OCI-LY3 (cell line): ENCODE measurements at regions not wholly inside any gene's neighbourhood (a gene's known extent, or its start where the extent isn't known, plus 50 kb on each side); places are given as distances from the start of the nearest gene placed in this dataset.

ENCODE experiments used
- H2AFZ ChIP-seq: fragments of 200-600, 300-600 bp; shearing (Covaris generic); 2 replicates; pipeline ENCODE4 v1.6.0; 2014; ENCODE audit warnings: antibody characterized with exemption, low read depth, low read length
- H3K27ac ChIP-seq: fragments of 200-600, 300-600 bp; sonication (generic); 2 replicates; pipeline ENCODE4 v1.5.1; 2014; ENCODE audit warnings: mild to moderate bottlenecking, low read length, moderate library complexity, mixed read lengths
- H3K27me3 ChIP-seq: fragments of 200-600, 300-600 bp; sonication (generic); 2 replicates; pipeline ENCODE4 v1.6.1; 2014; ENCODE audit warnings: low read depth, low read length, mixed read lengths
- H3K36me3 ChIP-seq: fragments of 200-600, 300-600 bp; sonication (generic); replicated peaks from 2 replicates; pipeline ENCODE3; 2014; ENCODE audit warnings: low read depth, low read length, mixed read lengths
- H3K4me1 ChIP-seq: fragments of 300-600, 200-600 bp; sonication (generic); 2 replicates; pipeline ENCODE4 v1.6.1; 2014; ENCODE audit warnings: low read length, mixed read lengths
- H3K4me2 ChIP-seq: fragments of 200-600, 300-600 bp; sonication (generic); 2 replicates; pipeline ENCODE4 v1.6.1; 2014; ENCODE audit warnings: low read length, mixed read lengths
- H3K4me3 ChIP-seq: fragments of 300-600, 200-600 bp; sonication (generic); 2 replicates; pipeline ENCODE4 v1.5.1; 2014; ENCODE audit warnings: antibody characterized with exemption, mild to moderate bottlenecking, low read length, moderate library complexity
- H3K79me2 ChIP-seq: fragments of 300-600, 200-600 bp; shearing (Covaris generic); 2 replicates; pipeline ENCODE4 v1.6.1; 2014; ENCODE audit warnings: mild to moderate bottlenecking, low read length, mixed read lengths
- H3K9ac ChIP-seq: fragments of 300-600, 200-600 bp; shearing (Covaris generic); 2 replicates; pipeline ENCODE4 v1.6.0; 2014; ENCODE audit warnings: mild to moderate bottlenecking, low read length, moderate library complexity
- H3K9me3 ChIP-seq: fragments of 200-600, 300-600 bp; shearing (Covaris generic); 2 replicates; pipeline ENCODE4 v1.6.1; 2014; ENCODE audit warnings: low read length, mixed read lengths; ENCODE audit not compliant: insufficient read depth
- H4K20me1 ChIP-seq: fragments of 200-600, 300-600 bp; sonication (generic); 2 replicates; pipeline ENCODE4 v1.6.1; 2016; ENCODE audit warnings: low read length, mixed read lengths; ENCODE audit not compliant: insufficient read depth
- EZH2phosphoT487 ChIP-seq: fragments of 200-600 bp; shearing (Covaris generic); IDR thresholded peaks from 2 replicates; pipeline ENCODE4 v1.6.1; 2018; ENCODE audit warnings: antibody characterized with exemption, mixed run types, low read depth
- TF ChIP-seq, protein P1 (sequence below): fragments of 200-600, 300-600 bp; sonication (generic); IDR thresholded peaks from 2 replicates; pipeline ENCODE4 v1.5.1; 2014; ENCODE audit warnings: antibody characterized with exemption, low read length, low read depth

DNA sequence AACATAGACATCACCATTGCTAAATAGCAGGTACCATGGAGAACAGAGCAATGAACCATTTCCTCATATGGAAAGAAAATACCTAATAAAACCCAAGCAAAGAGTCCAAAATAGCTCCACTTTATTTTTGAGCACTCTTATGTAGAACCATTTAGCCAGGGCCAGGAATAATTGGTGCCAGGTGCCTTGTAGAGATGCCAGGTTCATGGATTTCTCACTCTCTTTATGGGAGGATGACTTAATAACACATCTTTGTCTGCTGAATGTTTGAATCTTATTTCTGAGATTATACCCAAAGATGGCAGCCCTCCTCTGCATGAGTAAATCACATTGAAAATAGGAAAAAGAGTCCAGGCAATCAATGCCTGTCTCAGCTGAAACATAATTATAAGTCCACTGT, 212.3 kb upstream of the SFRP2 start:
- Histone ChIP-seq H3K36me3 (no peaks in the 10 kb centered on the region), H3K9ac (no peak overlapping the region), H3K4me1 (no peaks in the 10 kb centered on the region), H3K9me3 (no peaks in the 10 kb centered on the region), H3K79me2 (no peaks in the 10 kb centered on the region), H2AFZ (no peak overlapping the region), H3K4me3 (no peak overlapping the region), H4K20me1 (no peaks in the 10 kb centered on the region), H3K4me2 (no peak overlapping the region), H3K27me3 (no peaks in the 10 kb centered on the region), H3K27ac (no peak overlapping the region)
- TF ChIP-seq, protein P1, sequence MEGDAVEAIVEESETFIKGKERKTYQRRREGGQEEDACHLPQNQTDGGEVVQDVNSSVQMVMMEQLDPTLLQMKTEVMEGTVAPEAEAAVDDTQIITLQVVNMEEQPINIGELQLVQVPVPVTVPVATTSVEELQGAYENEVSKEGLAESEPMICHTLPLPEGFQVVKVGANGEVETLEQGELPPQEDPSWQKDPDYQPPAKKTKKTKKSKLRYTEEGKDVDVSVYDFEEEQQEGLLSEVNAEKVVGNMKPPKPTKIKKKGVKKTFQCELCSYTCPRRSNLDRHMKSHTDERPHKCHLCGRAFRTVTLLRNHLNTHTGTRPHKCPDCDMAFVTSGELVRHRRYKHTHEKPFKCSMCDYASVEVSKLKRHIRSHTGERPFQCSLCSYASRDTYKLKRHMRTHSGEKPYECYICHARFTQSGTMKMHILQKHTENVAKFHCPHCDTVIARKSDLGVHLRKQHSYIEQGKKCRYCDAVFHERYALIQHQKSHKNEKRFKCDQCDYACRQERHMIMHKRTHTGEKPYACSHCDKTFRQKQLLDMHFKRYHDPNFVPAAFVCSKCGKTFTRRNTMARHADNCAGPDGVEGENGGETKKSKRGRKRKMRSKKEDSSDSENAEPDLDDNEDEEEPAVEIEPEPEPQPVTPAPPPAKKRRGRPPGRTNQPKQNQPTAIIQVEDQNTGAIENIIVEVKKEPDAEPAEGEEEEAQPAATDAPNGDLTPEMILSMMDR, result no peak
- TF ChIP-seq EZH2phosphoT487, result no peak

DNA sequence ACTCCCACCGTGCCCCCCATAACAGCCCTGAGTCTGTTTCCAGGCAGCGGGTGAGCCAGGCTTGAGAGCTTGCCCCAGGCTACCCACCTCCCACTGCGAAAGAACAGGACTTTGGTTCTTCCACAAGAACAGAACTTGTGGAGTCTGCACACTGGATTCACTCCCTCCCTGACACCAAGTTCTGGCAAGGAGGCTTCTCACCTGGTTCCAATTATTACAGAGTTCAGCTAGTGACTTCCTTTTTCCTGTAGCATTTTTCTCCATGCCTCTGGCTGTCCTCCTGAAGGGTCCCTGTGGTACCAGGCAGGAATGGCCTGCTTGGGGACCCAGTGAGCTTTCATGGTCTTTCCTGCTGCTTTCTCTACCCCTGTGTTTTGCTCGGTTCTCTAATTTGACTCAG, 208.6 kb upstream of the SFRP2 start:
- Histone ChIP-seq H3K9me3 (no peaks in the 10 kb centered on the region), H2AFZ (no peak overlapping the region), H3K4me1 (no peaks in the 10 kb centered on the region), H3K36me3 (no peaks in the 10 kb centered on the region), H3K4me3 (no peak overlapping the region), H4K20me1 (no peaks in the 10 kb centered on the region), H3K9ac (no peak overlapping the region), H3K27me3 (no peaks in the 10 kb centered on the region), H3K27ac (no peak overlapping the region), H3K79me2 (no peaks in the 10 kb centered on the region), H3K4me2 (no peak overlapping the region)
- TF ChIP-seq, protein P1, result no peak
- TF ChIP-seq EZH2phosphoT487, result no peak

DNA sequence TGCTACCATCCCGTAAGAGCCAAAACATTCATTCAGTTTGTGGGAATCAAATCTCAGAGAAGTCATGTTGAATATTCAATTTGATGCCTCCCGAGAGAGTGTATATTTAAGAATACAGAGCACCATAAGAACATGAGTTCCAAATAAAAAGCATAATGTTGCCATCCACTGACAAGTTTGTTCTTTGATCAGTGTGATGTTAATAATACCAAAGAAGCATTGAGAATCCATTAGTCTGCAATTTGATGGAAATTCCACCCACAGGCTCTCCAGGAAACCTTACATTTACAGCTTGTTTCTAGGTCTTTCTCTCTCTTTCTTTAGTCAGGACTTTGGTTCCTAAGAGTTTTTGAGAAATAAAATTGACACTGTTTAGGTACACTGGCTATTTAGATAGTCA, 200.6 kb upstream of the SFRP2 start:
- no peak overlapping the region for H3K4me2 ChIP-seq

DNA sequence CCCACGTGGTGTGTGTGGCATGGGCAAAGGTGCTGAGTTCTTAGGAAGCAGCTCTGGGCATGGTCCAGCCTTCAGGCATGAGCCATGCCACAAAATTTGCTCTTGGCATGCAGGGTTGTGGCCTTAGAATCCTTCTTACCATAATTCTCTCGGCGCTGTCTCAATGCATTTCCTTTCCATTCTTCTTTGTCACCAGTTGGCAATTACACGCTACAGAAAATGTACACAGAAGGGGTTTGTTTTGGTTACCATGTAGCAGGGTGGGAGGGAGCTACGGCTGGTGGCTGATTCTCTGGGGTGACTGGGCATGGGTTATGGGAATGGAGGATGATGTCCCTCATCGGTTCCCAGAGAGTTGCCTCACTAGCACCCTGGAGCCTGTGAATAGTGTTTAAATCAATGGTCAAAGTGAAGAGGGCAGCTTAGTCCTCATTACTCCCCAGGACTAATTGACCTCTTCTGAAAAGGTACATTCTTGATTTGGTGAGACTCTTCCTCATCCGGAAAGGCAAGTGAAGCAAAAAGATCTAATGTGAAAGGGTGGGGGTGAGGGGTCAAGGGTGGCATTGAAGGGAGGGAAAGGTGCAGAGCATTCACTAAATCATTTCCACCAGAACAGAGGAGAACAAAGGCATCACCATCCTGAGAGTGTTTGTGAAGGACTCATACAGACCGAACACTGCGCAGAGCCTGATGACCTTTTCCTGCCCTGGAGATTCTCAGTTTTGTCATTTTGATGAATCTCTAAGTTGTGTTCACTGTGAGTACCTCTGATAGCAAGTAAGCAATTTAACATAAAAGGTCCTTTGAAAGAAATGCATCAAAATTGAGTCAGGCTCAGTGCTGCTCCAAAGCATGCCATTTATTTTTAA, 199.8 kb upstream of the SFRP2 start:
- Histone ChIP-seq H3K27me3 (no peaks in the 10 kb centered on the region), H4K20me1 (no peaks in the 10 kb centered on the region), H3K4me3 (no peak overlapping the region), H3K4me2 (no peak overlapping the region), H3K9me3 (0 out of 2 replicates have a peak, but pooled peaks cover 3% of the 10 kb centered on the region), H3K9ac (no peak overlapping the region), H2AFZ (no peak overlapping the region), H3K27ac (no peak overlapping the region), H3K79me2 (no peaks in the 10 kb centered on the region), H3K4me1 (no peaks in the 10 kb centered on the region), H3K36me3 (no peaks in the 10 kb centered on the region)
- no peak for TF ChIP-seq EZH2phosphoT487
- TF ChIP-seq, protein P1, result no peak

More for the DNA sequence above, 200.6 kb upstream of the SFRP2 start:
- TF ChIP-seq, protein P1, result no peak
- no peak overlapping the region for H2AFZ ChIP-seq
- H4K20me1 ChIP-seq, result no peaks in the 10 kb centered on the region
- H3K36me3 ChIP-seq, result no peaks in the 10 kb centered on the region
- H3K9ac ChIP-seq, result no peak overlapping the region
- H3K27ac ChIP-seq, result no peak overlapping the region
- no peak overlapping the region for H3K4me3 ChIP-seq
- no peaks in the 10 kb centered on the region for H3K27me3 ChIP-seq
- H3K4me1 ChIP-seq, result no peaks in the 10 kb centered on the region
- no peaks in the 10 kb centered on the region for H3K79me2 ChIP-seq
- H3K9me3 ChIP-seq, result 0 out of 2 replicates have a peak, but pooled peaks cover 3% of the 10 kb centered on the region
